ENCODE measurements at regions not wholly inside any gene's neighbourhood (a gene's known extent, or its start where the extent isn't known, plus 50 kb on each side); places are given as distances from the start of the nearest gene placed in this dataset.

- DNase-seq: no peak
- intact Hi-C loops (cut with DNase I): no loop called here
Measured at GRCh38 chr2:102943251-102943650, 181.4 kb downstream of the TMEM182 start.

- no peak for DNase-seq
- intact Hi-C loops (cut with DNase I): no loop called here
Measured at GRCh38 chr2:102950371-102950946, 188.6 kb downstream of the TMEM182 start.

- intact Hi-C loops (cut with DNase I): no loop called here
- DNase-seq: no peak
Measured at GRCh38 chr2:102951249-102951648, 189.4 kb downstream of the TMEM182 start.

GRCh38 chr2:102967451-102967850 is 205.6 kb downstream of the TMEM182 start:
- intact Hi-C loops (cut with DNase I): no loop called here
- DNase-seq: no peak

GRCh38 chr2:102968375-102968774 is 206.5 kb downstream of the TMEM182 start:
- no peak for DNase-seq
- intact Hi-C loops (cut with DNase I): no loop called here

- no peak for DNase-seq
Measured at GRCh38 chr2:102971701-102972100, 209.9 kb downstream of the TMEM182 start.

GRCh38 chr2:102975996-102976975 is 214.5 kb downstream of the TMEM182 start:
- peak; percentile 35 to 89 (median 70) for DNase-seq
- intact Hi-C loops (cut with DNase I): no loop called here

More at GRCh38 chr2:102971701-102972100, 209.9 kb downstream of the TMEM182 start:
- intact Hi-C loops (cut with DNase I): no loop called here

- intact Hi-C loops (cut with DNase I): no loop called here
- DNase-seq: no peak
Measured at GRCh38 chr2:102977426-102978090, 215.7 kb downstream of the TMEM182 start.

- intact Hi-C loops (cut with DNase I): no loop called here
- DNase-seq: no peak
Measured at GRCh38 chr2:102978091-102978490, 216.3 kb downstream of the TMEM182 start.

- intact Hi-C loops (cut with DNase I): no loop called here
- DNase-seq: no peak
Measured at GRCh38 chr2:102979429-102979828, 217.6 kb downstream of the TMEM182 start.

- no peak for DNase-seq
- intact Hi-C loops (cut with DNase I): no loop called here
Measured at GRCh38 chr2:102983786-102984185, 222.0 kb downstream of the TMEM182 start.

GRCh38 chr2:102986826-102987490 is 225.1 kb downstream of the TMEM182 start:
- DNase-seq: no peak
- intact Hi-C loops (cut with DNase I): no loop called here

- intact Hi-C loops (cut with DNase I): no loop called here
- DNase-seq: no peak
Measured at GRCh38 chr2:102992607-102993006, 230.8 kb downstream of the TMEM182 start.

- intact Hi-C loops (cut with DNase I): no loop called here
Measured at GRCh38 chr2:102999958-103000357, 238.1 kb downstream of the TMEM182 start.

GRCh38 chr2:103002954-103003353 is 241.1 kb downstream of the TMEM182 start:
- intact Hi-C loops (cut with DNase I): no loop called here
- no peak for DNase-seq

More at GRCh38 chr2:102999958-103000357, 238.1 kb downstream of the TMEM182 start:
- DNase-seq: no peak

GRCh38 chr2:103003750-103004260 is 242.0 kb downstream of the TMEM182 start:
- intact Hi-C loops (cut with DNase I): no loop called here
- DNase-seq: no peak

- intact Hi-C loops (cut with DNase I): no loop called here
- DNase-seq: peak in 2 of 42 donors; percentile 17 to 22
Measured at GRCh38 chr2:103004426-103004942, 242.7 kb downstream of the TMEM182 start.

GRCh38 chr2:103005393-103005792 is 243.6 kb downstream of the TMEM182 start:
- no peak for DNase-seq
- intact Hi-C loops (cut with DNase I): no loop called here

GRCh38 chr2:103007086-103007485 is 245.3 kb downstream of the TMEM182 start:
- DNase-seq: no peak
- intact Hi-C loops (cut with DNase I): no loop called here

All from head of caudate nucleus (tissue), 42 donors.